ENCODE measurements at regions not wholly inside any gene's neighbourhood (a gene's known extent, or its start where the extent isn't known, plus 50 kb on each side); places are given as distances from the start of the nearest gene placed in this dataset.
"Not testable (repeated sequence)": the region's sequence is repeated elsewhere in the genome, so short reads cannot be mapped to it uniquely, and the experiment has no call there.

DNA sequence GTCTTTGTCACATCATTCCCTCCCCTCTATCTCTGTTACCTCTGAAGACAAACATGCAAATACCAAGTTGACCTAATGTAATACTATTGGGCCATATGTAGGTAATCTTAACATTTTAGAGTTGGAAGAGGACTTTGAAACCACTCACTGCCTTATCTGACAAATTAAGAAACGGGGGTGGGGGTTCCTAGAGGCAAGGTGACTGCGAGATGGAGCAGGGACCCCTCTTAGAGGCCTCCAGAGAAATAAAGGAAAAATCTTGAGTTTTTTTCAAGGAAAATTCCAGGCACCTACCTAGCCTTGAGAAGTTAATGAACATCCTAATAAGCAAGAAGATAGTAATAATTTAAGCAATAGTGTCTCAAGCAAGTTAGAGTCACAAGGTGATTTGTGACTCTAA lies 270.8 kb downstream of the CD83 start:
- DNase-seq (ENCODE audit: low read depth, low spot score): no peak

DNA sequence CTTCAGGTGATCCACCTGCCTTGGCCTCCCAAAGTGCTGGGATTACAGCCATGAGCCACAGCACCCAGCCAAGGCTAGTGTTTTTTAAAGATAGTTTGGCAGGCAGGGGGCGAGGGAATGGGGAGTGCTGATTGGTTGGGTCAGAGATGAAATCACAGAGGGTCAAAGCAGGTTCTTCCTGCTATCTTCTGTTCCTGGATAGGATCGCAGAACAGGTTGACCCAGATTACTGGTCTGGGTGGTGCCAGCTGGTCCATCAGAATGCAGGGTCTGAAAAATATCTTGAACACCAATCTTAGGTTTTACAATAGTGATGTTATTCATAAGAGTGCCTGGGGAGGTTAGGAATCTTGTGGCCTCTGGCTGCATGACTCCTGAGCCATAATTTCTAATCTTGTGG lies 272.2 kb downstream of the CD83 start:
- DNase-seq (ENCODE audit: low read depth, low spot score): not testable (repeated sequence)

DNA sequence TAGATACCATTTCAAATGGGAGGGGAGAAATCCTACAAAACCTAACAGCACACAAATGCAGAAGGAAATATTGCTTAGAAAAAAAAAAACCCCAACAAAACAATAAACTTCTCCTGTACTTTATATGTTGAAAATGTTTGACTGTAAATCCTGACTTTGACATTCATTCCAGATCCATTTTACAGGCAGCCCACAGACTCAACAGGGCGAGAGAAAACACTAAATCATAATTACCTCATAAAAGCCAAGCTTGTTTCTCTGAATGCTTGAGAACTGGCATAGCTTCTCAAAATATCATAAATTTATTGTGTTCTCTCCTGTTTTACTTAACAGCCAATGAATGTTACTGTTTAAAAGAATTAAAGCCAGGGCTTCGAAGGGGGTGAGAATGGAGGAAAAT lies 273.2 kb downstream of the CD83 start:
- no peak for DNase-seq (ENCODE audit: low read depth, low spot score)

DNA sequence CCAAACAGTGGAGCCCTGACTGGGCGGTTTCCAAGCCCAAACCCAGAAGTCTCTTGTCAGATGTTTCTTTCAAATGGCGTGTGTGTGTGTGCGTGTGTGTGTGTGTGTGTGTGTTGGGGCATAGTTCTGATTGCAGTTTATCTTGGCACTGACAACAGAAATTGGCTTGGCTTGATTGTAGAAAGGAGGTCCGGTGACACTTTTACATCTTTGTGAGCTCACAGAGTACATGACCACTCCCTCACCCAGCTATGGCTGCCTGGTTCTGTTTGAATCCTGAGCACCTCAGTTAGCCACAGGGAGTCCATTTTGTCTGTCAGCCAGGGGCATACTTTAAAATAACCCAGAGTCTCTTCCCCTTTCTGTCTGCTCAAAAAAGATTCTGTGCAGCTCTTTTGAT lies 276.3 kb downstream of the CD83 start:
- no peak for DNase-seq (ENCODE audit: low read depth, low spot score)

DNA sequence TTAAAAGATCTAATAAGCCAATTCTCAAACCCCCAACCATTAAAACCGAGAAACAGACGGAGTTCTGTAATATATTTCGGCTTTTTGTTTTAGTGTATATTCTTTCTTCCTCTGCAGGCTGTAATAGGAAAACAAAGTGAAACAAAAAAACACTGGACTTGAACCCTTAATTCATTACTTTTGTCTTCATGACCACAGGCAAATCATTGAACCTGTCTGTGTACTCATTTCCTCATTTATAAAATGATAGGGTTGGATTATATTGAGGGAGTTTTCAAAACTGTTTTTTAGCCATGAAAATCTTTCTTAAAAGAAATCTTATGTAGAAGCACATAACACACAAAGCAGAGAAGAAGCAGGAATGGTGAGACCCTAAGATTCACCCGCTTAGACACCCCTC lies 278.8 kb downstream of the CD83 start:
- no peak for DNase-seq (ENCODE audit: low read depth, low spot score)

DNA sequence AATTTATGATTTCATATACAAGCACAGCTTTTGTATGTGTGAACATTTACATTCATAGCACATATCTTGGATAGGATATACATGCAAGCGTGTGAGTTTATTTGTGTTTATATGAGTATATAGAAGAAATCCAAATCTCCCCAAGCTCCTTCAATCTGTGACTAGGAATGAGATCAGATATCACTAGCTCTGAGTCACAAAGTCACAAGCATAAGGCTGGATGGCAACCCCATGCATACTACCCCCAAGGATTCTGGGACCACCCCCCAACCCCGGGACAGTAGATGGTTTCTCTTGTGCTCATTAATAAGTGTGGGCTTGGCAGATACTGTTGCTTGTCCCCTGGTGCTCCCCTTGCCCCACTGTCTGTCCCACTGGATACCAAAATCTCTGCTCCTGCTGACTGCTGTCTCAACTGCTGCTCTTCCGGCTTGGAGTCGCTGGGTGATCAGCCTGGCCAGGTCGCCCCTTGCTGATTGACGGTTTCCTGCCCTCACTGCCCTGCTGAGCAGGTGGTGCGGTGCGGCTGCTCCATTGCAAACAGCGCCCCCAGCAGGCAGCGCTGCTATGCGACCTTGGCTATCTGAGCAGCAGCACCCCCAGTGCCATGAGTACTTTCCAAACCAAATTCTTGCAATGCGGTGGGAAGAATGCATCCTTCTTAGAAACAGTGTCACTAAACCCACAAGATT lies 279.4 kb downstream of the CD83 start:
- DNase-seq (ENCODE audit: low read depth, low spot score): no peak

DNA sequence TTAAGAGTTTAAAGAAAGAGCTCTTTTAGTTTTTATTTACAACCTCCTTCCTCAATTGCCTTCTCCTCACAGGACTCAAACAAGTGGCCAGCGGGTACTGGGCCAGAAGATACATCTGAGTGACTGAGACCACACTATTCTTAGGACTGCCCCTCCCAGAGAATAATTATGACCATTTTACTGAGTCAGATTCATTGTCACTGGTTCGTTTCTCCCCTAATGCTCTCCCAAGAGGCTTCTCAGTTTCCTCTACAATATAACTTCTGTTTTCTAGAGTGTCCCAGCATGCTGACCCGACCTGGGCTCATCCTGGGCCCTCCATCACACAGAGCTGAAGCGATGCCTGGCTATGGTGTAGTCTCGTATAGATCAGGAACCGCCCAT lies 279.9 kb downstream of the CD83 start:
- DNase-seq (ENCODE audit: low read depth, low spot score): no peak

DNA sequence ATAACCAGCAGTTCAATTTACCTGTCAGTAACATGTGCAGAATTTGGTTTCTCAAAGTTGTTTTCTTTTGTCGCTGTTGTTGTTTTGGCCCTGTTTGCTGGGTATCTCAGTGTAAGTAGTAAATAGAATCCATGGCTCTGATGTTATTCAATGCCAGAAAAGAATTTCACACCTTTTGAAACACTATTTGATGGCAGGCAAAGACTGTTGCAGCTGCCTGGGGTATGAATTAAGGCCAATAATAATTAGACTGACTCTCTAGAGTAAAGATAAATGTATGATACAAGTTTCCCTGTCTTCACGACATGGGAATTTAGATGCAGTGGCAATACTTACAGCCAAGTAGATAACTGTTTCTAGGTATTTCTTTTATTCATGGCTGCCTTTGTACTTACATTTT lies 281.4 kb downstream of the CD83 start:
- no peak for DNase-seq (ENCODE audit: low read depth, low spot score)

DNA sequence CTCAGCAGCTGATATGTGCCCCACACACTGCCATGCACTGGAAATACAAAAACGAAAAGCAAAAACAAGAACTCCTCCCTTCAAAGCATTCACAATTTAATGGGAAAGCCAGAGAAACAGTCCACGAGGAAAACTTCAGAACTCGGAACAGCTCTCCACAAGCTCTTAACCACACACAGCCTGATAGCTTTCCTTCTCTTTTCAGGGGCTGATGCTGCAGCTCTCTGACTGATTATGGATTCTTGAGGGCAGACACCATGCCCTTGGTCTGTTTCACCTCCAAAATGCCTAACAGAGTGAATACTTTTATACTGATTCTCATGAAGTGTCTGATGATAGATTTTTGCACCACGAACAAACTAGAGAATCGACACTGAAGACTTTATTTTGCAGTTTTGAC lies 282.1 kb downstream of the CD83 start:
- no peak for DNase-seq (ENCODE audit: low read depth, low spot score)

DNA sequence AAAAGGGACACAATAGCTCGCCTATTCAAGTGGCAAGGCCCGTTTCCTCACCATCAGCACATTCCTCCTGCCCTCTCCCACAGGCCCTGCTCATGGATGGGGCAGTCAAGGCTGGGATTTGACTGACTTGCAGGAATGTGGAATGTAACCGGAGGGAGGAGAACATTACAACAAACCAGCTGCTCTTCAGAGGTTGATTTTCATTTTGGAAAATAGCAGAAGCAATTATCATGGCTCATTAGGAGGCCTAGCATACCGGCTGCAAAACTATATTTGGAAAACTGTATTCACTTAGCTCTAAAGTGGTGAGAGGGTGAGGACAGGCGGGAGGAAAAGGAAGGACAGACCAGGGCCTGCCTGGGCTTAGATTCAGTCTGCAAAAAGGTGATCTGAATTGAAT lies 283.7 kb downstream of the CD83 start:
- DNase-seq (ENCODE audit: low read depth, low spot score): no peak

DNA sequence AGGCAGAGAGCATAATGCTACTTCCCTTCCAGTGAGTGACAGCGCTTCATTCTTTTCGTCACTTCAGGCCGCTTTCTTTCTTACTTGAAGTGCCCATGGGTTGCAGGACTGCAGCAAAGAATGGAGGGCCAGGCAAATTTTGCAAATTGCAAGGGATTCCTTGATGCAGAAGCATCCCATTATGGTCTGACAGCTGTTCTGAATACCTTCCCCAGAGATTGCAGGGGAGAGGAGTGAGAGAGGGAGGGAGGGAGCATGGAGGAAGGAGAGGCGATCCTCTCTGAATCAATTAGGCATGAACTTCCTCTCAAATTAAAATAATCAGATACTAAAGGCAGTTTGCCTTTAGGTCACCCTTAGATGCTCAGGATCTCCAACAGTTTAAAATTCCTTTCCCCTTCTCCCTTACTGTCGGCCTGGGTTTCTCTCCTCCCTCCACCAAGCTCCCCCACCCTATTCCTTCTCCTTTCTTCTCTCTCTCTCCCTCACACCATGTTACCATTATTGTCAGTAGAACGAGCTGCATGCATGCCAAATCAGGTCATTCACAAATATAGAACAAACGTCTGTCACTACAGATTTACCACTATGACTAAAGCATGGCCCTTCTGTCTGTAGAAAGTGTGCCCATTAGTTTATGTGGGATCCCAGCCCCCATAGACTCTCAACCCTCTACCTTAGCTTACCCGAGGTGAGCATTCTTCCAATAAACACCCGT lies 289.2 kb downstream of the CD83 start:
- DNase-seq (ENCODE audit: low read depth, low spot score): no peak

DNA sequence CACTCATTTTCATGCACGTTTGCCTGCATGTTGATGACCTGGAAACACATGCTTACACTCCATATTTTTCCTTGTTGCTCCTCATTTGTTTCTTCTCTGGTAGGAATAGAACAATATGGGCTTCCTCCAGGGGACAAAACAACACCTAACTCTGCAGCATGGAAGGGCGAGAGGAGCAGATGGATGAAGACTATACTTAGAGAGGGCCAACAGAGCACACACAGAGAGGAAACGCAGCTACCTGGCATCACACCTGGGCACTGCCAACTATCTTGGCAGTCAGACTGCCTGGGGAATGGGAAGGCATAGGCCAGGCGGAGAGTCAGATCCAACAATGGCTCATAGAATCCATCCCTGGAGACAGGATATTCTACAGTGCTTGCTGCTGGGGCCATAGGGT lies 290.9 kb downstream of the CD83 start:
- DNase-seq (ENCODE audit: low read depth, low spot score): no peak

DNA sequence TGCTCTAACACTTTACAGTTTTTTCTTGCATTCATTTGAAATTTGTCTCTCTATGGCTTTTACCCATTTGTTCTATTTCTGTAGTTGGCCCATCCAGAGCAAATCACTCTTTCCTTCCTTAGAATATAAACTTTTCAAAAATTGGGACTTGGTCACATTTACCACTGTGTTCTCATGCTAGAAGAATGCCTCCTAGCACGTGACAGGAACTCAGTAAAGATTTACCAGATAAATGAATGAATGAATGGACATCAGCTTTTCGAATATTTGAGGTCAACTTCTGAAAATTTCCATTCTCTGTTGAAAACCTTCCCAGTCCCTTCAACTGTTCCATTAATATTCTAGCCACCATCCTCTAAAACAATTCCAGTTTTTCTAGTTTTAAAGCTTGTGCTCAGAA lies 294.5 kb downstream of the CD83 start:
- DNase-seq (ENCODE audit: low read depth, low spot score): no peak

DNA sequence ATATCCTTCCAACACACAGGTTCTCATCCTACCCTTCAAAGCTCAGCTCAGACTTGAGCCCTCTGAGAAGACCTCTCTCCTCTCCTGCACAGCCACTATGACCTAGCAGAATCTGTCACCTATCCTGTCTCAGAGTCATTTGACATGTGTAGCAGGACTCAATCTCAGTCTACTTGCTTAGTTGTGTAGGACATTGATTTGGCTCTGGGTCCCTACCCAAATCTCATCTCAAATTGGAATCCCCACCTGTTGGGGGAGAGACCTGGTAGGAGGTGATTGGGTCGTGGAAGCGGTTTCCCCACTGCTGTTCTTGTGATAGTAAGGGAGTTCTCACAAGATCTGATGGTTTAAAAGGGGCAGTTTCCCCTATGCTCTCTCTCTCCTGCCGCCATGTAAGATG lies 297.9 kb downstream of the CD83 start:
- DNase-seq (ENCODE audit: low read depth, low spot score): no peak

DNA sequence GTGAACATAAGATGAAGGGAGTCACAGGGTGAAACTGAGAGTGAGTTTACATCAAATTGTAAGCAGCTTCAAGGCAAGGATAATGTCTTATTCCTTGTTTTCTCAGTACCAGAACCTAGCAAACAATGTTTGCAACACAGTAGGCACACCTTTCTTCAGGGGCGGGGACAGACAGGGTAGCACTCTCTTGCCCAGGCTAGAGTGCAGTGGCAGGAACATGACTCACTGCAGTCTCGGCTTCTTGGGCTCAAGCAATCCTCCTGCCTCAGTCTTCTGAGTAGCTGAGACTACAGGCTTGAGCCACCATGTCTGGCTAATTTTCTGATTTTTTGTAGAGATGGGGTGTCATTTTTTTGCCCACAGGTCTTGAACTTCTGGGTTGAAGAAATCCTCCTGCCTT lies 299.8 kb downstream of the CD83 start:
- DNase-seq (ENCODE audit: low read depth, low spot score): no peak

DNA sequence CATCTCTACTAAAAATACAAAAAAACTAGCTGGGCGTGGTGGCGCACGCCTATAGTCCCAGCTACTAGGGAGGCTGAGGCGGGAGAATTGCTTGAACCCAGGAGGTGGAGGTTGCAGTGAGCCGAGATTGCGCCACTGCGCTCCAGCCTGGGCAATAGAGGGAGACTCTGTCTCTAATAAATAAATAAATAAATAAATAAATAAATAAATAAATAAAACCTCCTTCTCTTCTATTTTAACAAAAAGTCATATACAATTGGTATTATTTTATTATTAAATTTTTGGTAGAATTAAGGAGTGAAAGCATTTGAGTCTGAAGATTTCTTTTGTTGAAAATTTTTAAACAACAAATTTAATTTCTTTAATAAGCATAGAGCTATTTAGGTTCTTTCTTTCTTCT lies 301.7 kb downstream of the CD83 start:
- not testable (repeated sequence) for DNase-seq (ENCODE audit: low read depth, low spot score)

DNA sequence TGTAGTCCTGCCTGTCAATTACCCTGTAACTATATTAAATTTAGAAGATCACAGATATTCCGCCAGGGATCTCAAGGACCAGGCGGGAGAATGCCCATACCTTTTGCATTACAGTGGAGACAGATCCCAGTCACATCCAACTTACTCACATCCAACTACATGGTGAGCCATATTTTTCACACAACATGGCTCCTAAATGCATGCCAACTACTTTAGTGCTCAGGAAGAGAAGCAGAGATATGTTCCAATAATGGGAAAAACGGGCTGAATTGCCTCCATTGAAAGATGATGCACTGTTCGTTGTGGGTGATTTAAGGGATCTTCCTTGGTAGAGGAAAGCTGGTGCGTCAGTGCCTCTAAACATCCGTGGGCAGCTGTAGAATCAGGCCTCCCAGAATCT lies 304.5 kb downstream of the CD83 start:
- no peak for DNase-seq (ENCODE audit: low read depth, low spot score)

DNA sequence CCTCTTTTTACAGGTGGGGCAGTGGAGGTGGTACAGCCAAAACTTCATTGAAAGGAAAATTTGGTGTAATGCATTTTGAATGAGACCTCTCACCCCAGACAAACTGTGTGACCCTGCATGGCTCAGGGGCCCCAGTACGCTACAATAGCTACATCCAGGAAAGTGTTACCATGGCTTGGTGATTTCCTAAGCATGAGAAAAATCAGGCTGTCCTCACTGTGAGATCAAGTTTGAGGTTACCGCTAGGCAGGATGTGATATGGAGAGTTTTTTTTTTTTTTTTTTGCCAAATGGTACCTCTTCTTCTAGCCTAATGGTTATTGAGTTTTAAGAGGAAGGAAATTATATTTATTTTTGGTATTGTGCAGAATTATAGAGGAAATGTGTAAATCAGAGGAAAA lies 305.3 kb downstream of the CD83 start:
- no peak for DNase-seq (ENCODE audit: low read depth, low spot score)

DNA sequence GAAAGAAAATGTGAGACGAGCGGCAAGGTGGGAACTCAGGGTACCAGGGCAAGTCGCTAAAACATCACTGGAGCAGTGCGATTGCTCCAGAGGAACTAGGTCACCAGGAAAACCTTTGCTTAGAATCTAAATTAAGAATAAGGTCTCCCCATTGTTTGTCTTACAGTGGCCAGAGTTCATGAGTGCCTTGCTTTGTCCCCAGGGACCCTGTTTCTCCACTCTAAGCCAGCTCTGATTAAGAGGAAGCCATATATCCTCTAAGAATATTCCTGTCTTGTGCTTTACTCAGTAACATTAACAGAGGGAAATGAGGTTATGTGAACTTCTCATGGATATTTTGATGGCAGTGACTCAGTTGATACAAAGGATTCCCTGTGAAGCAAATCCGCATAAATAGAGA lies 305.8 kb downstream of the CD83 start:
- DNase-seq (ENCODE audit: low read depth, low spot score): no peak

DNA sequence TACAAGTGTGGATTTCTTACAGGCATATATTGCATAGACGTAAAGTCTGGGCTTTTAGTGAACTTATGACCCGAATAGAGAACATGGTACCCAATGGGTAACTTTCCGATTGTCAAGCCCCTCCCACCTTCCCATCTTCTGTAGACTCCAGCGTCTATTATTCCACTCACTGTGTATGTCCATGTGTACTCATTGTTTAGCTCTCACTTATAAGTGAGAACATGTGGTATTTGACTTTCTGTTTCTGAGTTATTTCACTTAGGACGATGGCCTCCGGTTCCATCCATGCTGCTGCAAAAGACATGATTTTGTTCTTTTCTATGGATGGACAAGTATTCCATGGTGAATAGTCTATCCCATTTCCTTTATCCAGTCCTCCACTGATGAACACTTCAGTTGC lies 306.4 kb downstream of the CD83 start:
- DNase-seq (ENCODE audit: low read depth, low spot score): no peak

DNA sequence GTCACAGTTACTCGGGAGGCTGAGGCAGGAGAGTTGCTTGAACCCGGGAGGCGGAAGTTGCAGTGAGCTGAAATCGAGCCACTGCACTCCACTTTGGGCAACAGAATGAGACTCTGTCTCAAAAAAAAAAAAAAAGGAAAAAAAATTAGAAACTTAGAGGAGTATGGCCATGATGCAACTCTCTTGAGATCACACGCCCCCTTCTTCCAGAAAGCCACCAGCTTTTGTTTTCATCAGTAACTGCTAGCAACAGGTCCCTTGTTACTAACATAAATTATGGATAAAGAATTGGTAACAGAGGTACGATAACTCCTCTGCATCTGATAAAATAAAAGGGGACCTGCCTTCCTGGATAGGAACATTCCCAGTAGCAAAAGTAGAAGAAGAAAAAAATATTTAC lies 308.2 kb downstream of the CD83 start:
- DNase-seq (ENCODE audit: low read depth, low spot score): no peak

DNA sequence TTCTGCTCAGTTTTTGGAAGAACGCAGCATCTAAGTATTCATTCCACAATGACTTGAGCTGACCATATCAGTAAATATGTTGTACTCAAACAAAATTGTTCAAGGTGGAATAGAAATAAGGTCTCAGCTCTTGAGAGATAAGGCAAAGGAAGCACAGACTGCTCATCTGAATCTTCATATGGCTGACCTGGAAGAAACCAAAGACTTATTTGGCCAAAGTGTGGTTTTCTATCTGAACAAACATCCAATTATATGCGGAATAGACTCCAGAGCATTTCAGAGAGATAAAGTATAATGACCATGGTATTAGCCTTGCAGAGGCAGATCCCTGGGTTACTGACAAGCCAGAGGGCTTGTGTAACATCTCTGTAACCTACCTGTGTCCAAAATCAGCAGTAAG lies 308.7 kb downstream of the CD83 start:
- DNase-seq (ENCODE audit: low read depth, low spot score): no peak

DNA sequence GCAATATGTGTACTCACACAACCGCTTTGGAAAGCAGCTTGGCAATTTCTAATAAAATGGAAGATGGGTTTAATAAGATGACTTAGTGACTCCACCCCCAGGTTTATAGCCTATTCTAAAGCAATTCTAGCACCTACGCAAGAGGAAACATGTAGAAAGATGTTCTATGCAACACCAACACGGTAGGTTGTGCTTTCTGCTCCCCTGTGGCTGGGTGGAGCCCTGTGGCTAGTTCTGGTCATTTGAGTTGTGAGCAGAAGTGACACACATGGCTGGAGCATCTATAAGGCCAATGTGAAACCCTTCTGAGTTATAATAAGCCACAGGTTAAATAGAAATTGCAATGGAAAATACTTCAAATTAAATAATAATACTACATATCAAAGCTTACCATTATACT lies 310.7 kb downstream of the CD83 start:
- no peak for DNase-seq (ENCODE audit: low read depth, low spot score)

DNA sequence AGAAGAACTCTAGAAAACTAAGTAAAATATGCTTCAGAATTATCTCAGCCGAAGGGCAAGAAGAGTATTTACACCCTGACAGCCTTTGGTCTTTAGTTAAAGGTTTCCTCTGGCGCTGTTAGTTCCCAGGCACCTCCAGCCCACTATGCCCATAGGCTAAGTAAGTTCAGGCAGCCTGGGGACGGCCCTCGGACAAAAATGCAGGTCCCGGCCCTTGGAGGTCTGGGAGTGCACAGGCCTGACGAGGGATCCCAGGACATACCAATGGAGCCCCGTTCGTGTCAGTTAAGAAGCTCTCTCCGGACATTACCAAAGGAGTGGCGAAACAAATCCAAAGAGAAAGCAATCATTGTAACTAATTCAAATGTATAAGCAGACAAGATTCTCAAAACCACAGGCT lies 311.8 kb downstream of the CD83 start:
- DNase-seq (ENCODE audit: low read depth, low spot score): no peak
